Liver (tissue), 8 donors: ENCODE measurements at regions not wholly inside any gene's neighbourhood (a gene's known extent, or its start where the extent isn't known, plus 50 kb on each side); places are given as distances from the start of the nearest gene placed in this dataset.

Source experiments
- DNase-seq: peaks from one replicate; pipeline ENCODE4 v3.0.0-alpha.2; 2017; ENCODE audit warnings: low spot score
- H3K27ac ChIP-seq, 2 donors: one replicate each; pipeline ENCODE4 v1.7.0; 2013; ENCODE audit warnings: inconsistent platforms in 2 of 2, low read length in 2 of 2, control low read depth in 1 of 2, low read depth in 1 of 2, mild to moderate bottlenecking in 1 of 2
- H3K27me3 ChIP-seq, 4 donors: one replicate each; pipeline versions ENCODE4 v1.6.1 to v1.7.0; 2013; ENCODE audit warnings: low read length in 3 of 4, inconsistent platforms in 1 of 4, mild to moderate bottlenecking in 1 of 4, moderate library complexity in 1 of 4; ENCODE audit not compliant: control insufficient read depth in 4 of 4, insufficient read depth in 4 of 4
- H3K36me3 ChIP-seq, 4 donors: one replicate each; pipeline versions ENCODE4 v1.6.1 to v1.7.0; 2013; ENCODE audit warnings: low read length in 3 of 4, mild to moderate bottlenecking in 3 of 4, low read depth in 1 of 4, moderate library complexity in 1 of 4; ENCODE audit not compliant: control insufficient read depth in 4 of 4, insufficient read depth in 3 of 4
- H3K4me1 ChIP-seq, 4 donors: one replicate each; pipeline versions ENCODE4 v1.6.1 to v1.7.0; 2013; ENCODE audit warnings: low read length in 3 of 4, mild to moderate bottlenecking in 3 of 4, moderate library complexity in 1 of 4; ENCODE audit not compliant: control insufficient read depth in 4 of 4, insufficient read depth in 4 of 4
- H3K4me3 ChIP-seq, 3 donors: one replicate each; pipeline versions ENCODE4 v1.6.1 to v1.7.0; 2013; ENCODE audit warnings: low read length in 3 of 3, control low read depth in 1 of 3, low read depth in 1 of 3, mild to moderate bottlenecking in 1 of 3
- H3K9ac ChIP-seq, 2 donors: one replicate each; pipeline ENCODE4 v1.7.0; 2013; ENCODE audit warnings: low read length in 2 of 2, mild to moderate bottlenecking in 2 of 2, moderate library complexity in 2 of 2, control low read depth in 1 of 2, low read depth in 1 of 2
- H3K9me3 ChIP-seq, 4 donors: one replicate each; pipeline versions ENCODE4 v1.6.1 to v1.7.0; 2013; ENCODE audit warnings: low read length in 3 of 4; ENCODE audit not compliant: control insufficient read depth in 4 of 4
- EGR1 ChIP-seq, 2 donors: IDR thresholded peaks; 2 replicates each; pipeline ENCODE4 v1.6.1; 2016 to 2018; ENCODE audit warnings: antibody characterized with exemption in 2 of 2, low read depth in 2 of 2
- FOXA1 ChIP-seq: IDR thresholded peaks from 2 replicates; pipeline ENCODE4 v1.6.1; 2016; ENCODE audit warnings: antibody characterized with exemption
- FOXA2 ChIP-seq: IDR thresholded peaks from 2 replicates; pipeline ENCODE4 v1.6.1; 2016; ENCODE audit warnings: antibody characterized with exemption
- GABPA ChIP-seq, 2 donors: IDR thresholded peaks in 1 of 2; conservative IDR thresholded peaks in 1 of 2; 2 replicates each; pipeline ENCODE4 v1.6.1; 2016; ENCODE audit warnings: antibody characterized with exemption in 2 of 2, mild to moderate bottlenecking in 1 of 2, moderate library complexity in 1 of 2
- HNF4A ChIP-seq, 2 donors: conservative IDR thresholded peaks; 2 replicates each; pipeline ENCODE4 v1.6.1; 2016; ENCODE audit warnings: antibody characterized with exemption in 2 of 2, mild to moderate bottlenecking in 2 of 2
- JUND ChIP-seq, 2 donors: IDR thresholded peaks; 2 replicates each; pipeline ENCODE4 v1.6.1; 2016; ENCODE audit warnings: antibody characterized with exemption in 2 of 2
- NR2F2 ChIP-seq: IDR thresholded peaks from 2 replicates; pipeline ENCODE4 v1.6.1; 2016; ENCODE audit warnings: antibody characterized with exemption
- RXRA ChIP-seq, 2 donors: IDR thresholded peaks; 2 replicates each; pipeline ENCODE4 v1.6.1; 2017 to 2018; ENCODE audit warnings: antibody characterized with exemption in 2 of 2, mild to moderate bottlenecking in 1 of 2
- SP1 ChIP-seq: IDR thresholded peaks from 2 replicates; pipeline ENCODE4 v1.6.1; 2018; ENCODE audit warnings: antibody characterized with exemption, mild to moderate bottlenecking
- YY1 ChIP-seq: IDR thresholded peaks from 2 replicates; pipeline ENCODE4 v1.6.1; 2016; ENCODE audit warnings: antibody characterized with exemption, mild to moderate bottlenecking
- WGBS: extraction: QIAGEN DNeasy Blood & Tissue Kit; methylation state at CpG from one replicate; pipeline ENCODE4 v1.1.7; 2013; 5-methylcytosine and 5-hydroxymethylcytosine counted together
- TF ChIP-seq, protein P1 (sequence below): fragments of 150-350 bp; IDR thresholded peaks from 2 replicates; pipeline ENCODE4 v1.5.1; 2017; ENCODE audit warnings: improper control_type of control experiment, low read depth, low read length; ENCODE audit not compliant: missing input control
- TF ChIP-seq, protein P2 (sequence below): IDR thresholded peaks from 2 replicates; pipeline ENCODE4 v1.6.1; 2016; ENCODE audit warnings: antibody characterized with exemption
- TF ChIP-seq, protein P3 (sequence below): IDR thresholded peaks from 2 replicates; pipeline ENCODE4 v1.6.1; 2016; ENCODE audit warnings: antibody characterized with exemption, mild to moderate bottlenecking
- TF ChIP-seq, protein P4 (sequence below): IDR thresholded peaks from 2 replicates; pipeline ENCODE4 v1.6.1; 2016; ENCODE audit warnings: antibody characterized with exemption
- donor health status: healthy.
- donor health status: healthy.
- donor health status: healthy.
- donor health status: healthy.
- donor health status: healthy.

DNA sequence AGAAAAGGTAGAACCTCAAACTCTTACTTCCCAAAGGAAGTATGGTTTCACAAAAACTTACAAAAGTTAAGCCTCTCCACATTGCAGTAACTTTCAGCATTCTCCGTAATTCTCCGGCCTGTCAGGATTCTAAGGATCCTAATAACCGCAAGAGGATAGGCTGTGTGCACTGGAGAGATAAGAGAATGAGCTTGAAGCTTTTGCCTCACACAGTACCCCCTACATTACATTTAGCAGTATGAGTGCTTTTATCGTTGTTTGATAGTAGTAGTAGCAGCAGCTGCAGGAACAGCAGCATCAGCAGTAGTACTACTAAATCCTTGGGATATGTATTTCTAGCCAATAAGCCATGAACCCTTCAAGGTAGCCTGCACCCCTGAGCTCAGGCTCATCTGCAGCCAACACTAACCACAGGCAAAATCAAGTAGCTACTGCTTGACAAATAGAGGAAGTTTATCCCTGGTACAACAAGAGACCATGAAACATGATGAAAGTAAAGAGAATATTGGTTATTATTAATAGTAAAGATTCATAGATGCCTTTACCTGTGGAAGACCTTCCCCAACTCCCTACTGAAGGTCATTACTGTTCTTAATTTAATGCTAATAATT, 222.6 kb upstream of the CNTNAP2 start (continued):
- TF ChIP-seq, protein P1, sequence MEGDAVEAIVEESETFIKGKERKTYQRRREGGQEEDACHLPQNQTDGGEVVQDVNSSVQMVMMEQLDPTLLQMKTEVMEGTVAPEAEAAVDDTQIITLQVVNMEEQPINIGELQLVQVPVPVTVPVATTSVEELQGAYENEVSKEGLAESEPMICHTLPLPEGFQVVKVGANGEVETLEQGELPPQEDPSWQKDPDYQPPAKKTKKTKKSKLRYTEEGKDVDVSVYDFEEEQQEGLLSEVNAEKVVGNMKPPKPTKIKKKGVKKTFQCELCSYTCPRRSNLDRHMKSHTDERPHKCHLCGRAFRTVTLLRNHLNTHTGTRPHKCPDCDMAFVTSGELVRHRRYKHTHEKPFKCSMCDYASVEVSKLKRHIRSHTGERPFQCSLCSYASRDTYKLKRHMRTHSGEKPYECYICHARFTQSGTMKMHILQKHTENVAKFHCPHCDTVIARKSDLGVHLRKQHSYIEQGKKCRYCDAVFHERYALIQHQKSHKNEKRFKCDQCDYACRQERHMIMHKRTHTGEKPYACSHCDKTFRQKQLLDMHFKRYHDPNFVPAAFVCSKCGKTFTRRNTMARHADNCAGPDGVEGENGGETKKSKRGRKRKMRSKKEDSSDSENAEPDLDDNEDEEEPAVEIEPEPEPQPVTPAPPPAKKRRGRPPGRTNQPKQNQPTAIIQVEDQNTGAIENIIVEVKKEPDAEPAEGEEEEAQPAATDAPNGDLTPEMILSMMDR: no peak
- no peak for TF ChIP-seq RXRA (IDR thresholded peaks at IDR 0.05)
- TF ChIP-seq, protein P2, sequence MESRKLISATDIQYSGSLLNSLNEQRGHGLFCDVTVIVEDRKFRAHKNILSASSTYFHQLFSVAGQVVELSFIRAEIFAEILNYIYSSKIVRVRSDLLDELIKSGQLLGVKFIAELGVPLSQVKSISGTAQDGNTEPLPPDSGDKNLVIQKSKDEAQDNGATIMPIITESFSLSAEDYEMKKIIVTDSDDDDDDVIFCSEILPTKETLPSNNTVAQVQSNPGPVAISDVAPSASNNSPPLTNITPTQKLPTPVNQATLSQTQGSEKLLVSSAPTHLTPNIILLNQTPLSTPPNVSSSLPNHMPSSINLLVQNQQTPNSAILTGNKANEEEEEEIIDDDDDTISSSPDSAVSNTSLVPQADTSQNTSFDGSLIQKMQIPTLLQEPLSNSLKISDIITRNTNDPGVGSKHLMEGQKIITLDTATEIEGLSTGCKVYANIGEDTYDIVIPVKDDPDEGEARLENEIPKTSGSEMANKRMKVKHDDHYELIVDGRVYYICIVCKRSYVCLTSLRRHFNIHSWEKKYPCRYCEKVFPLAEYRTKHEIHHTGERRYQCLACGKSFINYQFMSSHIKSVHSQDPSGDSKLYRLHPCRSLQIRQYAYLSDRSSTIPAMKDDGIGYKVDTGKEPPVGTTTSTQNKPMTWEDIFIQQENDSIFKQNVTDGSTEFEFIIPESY: no peak

DNA sequence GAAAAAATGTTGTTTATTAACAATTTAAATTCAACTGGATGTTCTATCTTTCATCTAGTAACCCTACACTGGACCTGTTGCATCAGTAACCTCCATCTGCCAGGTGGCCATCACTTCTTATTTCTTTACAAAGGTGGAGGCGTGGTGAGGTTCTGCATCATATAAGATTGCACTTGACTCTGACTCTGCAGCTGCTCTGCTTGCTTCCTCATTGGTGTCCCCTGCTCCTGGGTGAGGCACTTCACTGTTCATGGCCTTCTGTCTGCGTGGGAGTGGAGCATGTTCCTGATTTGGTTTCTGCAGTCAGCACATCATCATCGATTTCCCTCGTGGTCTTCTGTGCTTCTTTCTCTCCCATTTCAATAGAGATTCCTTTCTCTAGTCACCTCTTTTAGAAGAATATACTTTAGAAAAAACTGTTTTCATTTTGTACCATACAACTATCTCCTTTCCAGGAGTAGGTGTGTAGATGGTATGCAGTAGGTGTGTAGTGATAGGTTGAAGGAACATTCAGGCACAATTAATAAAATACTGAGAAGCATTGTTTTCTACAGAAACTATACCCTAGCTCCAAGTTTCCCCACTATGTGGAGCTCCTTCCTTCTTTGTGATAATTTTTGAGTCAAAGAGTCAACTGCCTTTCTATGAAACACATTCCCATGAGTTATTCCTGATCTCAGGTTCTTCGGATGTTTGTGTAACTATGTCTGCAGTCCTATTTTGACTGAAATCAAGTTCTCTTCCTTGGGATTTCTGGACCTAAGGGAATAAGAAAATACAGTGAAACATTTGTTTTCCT, 231.7 kb upstream of the CNTNAP2 start:
- Histone ChIP-seq H3K4me3 (no peak overlapping the region), H3K27me3 (no peaks in the 10 kb centered on the region), H3K36me3 (no peaks in the 10 kb centered on the region), H3K9me3 (no peaks in the 10 kb centered on the region), H3K4me1 (no peaks in the 10 kb centered on the region), H3K27ac (no peak overlapping the region), H3K9ac (no peak overlapping the region)
- no peak for TF ChIP-seq JUND (IDR thresholded peaks at IDR 0.05)
- TF ChIP-seq FOXA1: no peak
- no peak for DNase-seq
- WGBS: 69% methylated on average over 5 of the region's 5 CpGs

DNA sequence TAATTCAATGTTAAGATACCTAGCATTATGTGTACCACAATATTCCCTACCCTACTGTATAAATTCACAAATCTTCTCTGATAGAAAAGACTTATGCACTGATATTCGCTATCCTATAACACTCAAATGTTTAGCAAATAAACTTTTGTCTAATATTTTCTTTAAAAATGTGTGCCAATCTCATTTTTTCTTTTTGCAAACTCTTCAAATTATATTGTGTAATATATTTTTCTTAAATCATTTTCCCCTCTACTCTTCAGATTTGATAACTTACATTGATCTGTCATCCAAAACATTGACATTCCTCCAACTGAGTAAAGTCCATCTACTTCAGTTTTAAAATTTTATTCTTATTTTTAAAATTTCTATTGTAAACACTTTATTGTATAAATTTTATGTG, 240.2 kb upstream of the CNTNAP2 start:
- no peaks in the 10 kb centered on the region for H3K4me1 ChIP-seq
- no peak overlapping the region for H3K4me3 ChIP-seq
- no peak overlapping the region for H3K9ac ChIP-seq
- DNase-seq: no peak
- H3K9me3 ChIP-seq: no peaks in the 10 kb centered on the region
- H3K36me3 ChIP-seq: no peaks in the 10 kb centered on the region
- H3K27ac ChIP-seq: no peak overlapping the region
- WGBS: 52% methylated on average over 1 of the region's 1 CpG
- TF ChIP-seq FOXA2: no peak
- TF ChIP-seq YY1: no peak
- TF ChIP-seq EGR1 (IDR thresholded peaks at IDR 0.05; ENCODE audit: low read depth in 2 of 2): no peak
- TF ChIP-seq, protein P3, sequence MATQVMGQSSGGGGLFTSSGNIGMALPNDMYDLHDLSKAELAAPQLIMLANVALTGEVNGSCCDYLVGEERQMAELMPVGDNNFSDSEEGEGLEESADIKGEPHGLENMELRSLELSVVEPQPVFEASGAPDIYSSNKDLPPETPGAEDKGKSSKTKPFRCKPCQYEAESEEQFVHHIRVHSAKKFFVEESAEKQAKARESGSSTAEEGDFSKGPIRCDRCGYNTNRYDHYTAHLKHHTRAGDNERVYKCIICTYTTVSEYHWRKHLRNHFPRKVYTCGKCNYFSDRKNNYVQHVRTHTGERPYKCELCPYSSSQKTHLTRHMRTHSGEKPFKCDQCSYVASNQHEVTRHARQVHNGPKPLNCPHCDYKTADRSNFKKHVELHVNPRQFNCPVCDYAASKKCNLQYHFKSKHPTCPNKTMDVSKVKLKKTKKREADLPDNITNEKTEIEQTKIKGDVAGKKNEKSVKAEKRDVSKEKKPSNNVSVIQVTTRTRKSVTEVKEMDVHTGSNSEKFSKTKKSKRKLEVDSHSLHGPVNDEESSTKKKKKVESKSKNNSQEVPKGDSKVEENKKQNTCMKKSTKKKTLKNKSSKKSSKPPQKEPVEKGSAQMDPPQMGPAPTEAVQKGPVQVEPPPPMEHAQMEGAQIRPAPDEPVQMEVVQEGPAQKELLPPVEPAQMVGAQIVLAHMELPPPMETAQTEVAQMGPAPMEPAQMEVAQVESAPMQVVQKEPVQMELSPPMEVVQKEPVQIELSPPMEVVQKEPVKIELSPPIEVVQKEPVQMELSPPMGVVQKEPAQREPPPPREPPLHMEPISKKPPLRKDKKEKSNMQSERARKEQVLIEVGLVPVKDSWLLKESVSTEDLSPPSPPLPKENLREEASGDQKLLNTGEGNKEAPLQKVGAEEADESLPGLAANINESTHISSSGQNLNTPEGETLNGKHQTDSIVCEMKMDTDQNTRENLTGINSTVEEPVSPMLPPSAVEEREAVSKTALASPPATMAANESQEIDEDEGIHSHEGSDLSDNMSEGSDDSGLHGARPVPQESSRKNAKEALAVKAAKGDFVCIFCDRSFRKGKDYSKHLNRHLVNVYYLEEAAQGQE: no peak
- no peak for TF ChIP-seq HNF4A (conservative IDR thresholded peaks at IDR 0.05)
- TF ChIP-seq, protein P1: no peak
- TF ChIP-seq NR2F2: no peak
- no peak for TF ChIP-seq RXRA (IDR thresholded peaks at IDR 0.05)
- no peak for TF ChIP-seq GABPA (IDR thresholded peaks at IDR 0.05 in 1 of 2, conservative IDR thresholded peaks at IDR 0.05 in 1 of 2)
- TF ChIP-seq, protein P4, sequence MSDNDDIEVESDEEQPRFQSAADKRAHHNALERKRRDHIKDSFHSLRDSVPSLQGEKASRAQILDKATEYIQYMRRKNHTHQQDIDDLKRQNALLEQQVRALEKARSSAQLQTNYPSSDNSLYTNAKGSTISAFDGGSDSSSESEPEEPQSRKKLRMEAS: no peak
- no peak for TF ChIP-seq SP1
- no peak for TF ChIP-seq JUND (IDR thresholded peaks at IDR 0.05)
- TF ChIP-seq, protein P2: no peak
- H3K27me3 ChIP-seq: no peaks in the 10 kb centered on the region
